ENCODE measurements at regions not wholly inside any gene's neighbourhood (a gene's known extent, or its start where the extent isn't known, plus 50 kb on each side); places are given as distances from the start of the nearest gene placed in this dataset.
"Not testable (repeated sequence)": the region's sequence is repeated elsewhere in the genome, so short reads cannot be mapped to it uniquely, and the experiment has no call there.

DNA sequence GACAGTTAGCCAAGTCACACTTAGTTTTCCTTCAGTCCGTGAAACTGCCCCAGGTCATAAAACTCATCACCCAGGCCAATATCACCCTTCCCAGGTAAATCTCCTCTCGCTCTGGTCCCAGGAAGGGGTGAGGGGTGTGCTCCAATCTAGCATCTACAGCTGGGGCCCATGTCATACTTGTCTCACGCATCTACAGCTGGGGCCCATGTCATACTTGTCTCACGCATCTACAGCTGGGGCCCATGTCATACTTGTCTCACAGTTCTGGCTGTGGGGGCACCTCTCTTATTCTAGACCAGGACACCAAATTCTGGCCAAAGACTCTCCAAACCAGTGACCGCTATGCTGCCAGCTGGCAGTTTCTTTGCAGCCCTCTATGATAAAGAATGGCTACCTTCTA lies 123.3 kb upstream of the DLGAP1 start:
- Mint-ChIP-seq H3K9me3 (peaks cover 56% of the 10 kb centered on the region), H3K4me3 (no peak overlapping the region), H3K27me3 (ENCODE audit: low read depth) (no peaks in the 10 kb centered on the region), H3K36me3 (ENCODE audit: low read depth) (no peaks in the 10 kb centered on the region), H3K27ac (no peak overlapping the region), H3K4me1 (ENCODE audit: low read depth) (no peaks in the 10 kb centered on the region)

DNA sequence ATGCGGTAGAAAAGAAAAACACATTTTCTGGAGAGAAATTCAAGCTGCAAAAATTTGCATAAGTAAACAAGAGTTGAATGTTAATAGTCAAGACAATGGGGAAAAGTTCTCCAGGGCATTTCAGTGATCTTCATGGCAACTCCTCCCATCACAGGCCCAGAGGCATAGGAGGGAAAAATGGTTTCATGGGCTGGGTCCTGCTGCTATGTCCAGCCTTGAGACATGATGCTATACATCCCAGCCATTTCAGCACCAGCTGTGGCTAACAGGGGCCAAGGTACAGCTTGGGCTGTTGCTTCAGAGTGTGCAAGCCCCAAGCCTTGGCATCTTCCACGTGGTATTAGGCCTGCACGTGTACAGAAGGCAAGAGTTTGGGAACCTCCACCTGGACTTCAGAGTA lies 118.6 kb upstream of the DLGAP1 start:
- Mint-ChIP-seq H3K4me3 (no peak overlapping the region), H3K9me3 (peaks cover 67% of the 10 kb centered on the region), H3K36me3 (ENCODE audit: low read depth) (no peaks in the 10 kb centered on the region), H3K4me1 (ENCODE audit: low read depth) (no peaks in the 10 kb centered on the region), H3K27ac (no peak overlapping the region), H3K27me3 (ENCODE audit: low read depth) (no peaks in the 10 kb centered on the region)

DNA sequence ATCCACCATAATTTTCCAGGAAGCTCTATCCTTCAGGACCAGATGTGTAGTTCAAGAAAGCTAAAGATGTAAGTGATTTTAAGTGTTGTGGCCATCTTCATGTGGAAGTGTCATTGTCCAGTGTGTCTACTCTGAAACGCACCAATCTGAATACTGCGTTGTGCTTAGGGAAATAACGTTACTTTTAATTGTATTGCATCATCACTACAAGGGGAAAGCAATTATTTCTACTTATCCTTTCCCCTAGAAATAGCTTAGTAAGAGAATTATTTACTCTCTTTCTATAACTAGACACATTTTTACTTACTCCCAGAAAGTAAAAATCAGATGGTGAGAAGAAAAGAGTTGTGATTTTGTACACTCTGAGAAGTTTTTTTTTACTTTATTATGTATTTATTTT lies 102.4 kb upstream of the DLGAP1 start:
- no peaks in the 10 kb centered on the region for H3K27me3 Mint-ChIP-seq (ENCODE audit: low read depth)
- no peaks in the 10 kb centered on the region for H3K36me3 Mint-ChIP-seq (ENCODE audit: low read depth)
- no peak overlapping the region for H3K27ac Mint-ChIP-seq
- no peaks in the 10 kb centered on the region for H3K4me1 Mint-ChIP-seq (ENCODE audit: low read depth)
- peaks cover 15% of the 10 kb centered on the region for H3K9me3 Mint-ChIP-seq
- no peak overlapping the region for H3K4me3 Mint-ChIP-seq

DNA sequence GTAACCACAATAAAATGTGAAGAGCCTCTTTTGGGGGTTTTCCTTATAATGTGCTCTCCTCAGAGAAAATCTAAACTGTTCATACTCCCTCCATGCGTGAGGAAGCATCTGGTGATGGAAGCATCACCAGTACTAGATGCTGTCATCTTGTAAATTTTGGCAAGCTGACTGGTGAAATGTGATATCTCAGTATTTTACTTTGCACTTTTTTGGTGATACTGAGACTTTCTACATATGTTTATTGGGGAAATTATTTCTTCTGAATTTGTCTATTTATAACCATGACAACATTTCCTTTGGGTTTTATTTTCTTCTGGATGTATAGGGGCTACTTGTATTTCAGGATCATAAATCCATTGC lies 95.9 kb upstream of the DLGAP1 start:
- Mint-ChIP-seq H3K4me1 (ENCODE audit: low read depth) (no peaks in the 10 kb centered on the region), H3K36me3 (ENCODE audit: low read depth) (no peaks in the 10 kb centered on the region), H3K9me3 (peaks cover 13% of the 10 kb centered on the region), H3K27me3 (ENCODE audit: low read depth) (no peaks in the 10 kb centered on the region), H3K27ac (no peak overlapping the region), H3K4me3 (no peak overlapping the region)

DNA sequence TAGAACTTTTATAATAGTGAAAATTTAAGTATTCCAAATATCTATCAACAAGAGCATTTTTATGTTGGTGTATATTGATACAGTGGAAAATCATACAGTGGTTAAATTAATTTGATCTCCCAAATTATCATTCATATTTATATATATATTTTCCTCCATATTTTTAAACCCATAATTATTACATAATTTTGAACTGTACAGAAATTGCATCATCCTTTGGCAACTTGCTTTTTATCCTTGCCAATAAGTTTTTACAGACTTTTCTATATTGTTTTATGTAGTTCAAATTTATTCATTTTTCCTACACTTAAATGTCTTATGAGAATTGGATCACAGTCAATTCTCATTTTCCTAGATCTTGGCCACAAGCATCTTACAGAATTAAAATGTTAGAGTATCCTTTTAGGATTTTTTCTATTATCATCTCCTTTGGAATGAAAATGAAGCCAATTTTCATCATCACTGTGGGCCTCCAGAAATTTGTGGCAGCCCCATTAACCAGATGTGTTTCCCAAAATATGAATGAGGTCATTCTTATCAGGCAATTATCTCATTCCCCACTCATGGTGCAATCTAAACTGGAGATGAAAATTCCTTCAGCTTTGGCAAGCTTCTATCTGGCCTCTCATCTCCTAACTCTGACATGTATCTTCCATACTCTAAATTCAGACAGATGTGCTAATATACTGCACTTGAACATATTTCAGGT lies 94.2 kb upstream of the DLGAP1 start:
- no peak overlapping the region for H3K27ac Mint-ChIP-seq
- no peaks in the 10 kb centered on the region for H3K4me1 Mint-ChIP-seq (ENCODE audit: low read depth)
- no peaks in the 10 kb centered on the region for H3K27me3 Mint-ChIP-seq (ENCODE audit: low read depth)
- peaks cover 15% of the 10 kb centered on the region for H3K9me3 Mint-ChIP-seq
- no peaks in the 10 kb centered on the region for H3K36me3 Mint-ChIP-seq (ENCODE audit: low read depth)
- H3K4me3 Mint-ChIP-seq, result no peak overlapping the region

DNA sequence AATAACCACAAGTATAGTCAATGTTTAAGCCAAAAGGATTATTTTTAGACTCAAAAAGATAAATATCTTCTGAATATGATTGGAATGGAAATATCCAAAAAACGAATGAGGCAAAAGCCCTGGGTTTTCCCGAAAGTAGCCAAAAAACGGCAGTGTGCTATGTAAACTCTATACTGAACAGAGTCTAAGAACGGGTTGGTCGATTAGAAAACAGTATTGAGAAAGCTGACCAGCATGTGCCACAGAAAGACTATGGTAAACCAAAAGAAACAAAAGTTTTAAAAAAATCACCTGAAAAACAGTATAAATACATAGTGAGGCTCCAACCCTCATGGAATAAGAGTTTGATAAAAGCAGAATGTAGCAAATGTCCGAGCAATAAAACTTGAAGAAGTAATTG lies 92.0 kb upstream of the DLGAP1 start:
- no peak overlapping the region for H3K27ac Mint-ChIP-seq
- no peaks in the 10 kb centered on the region for H3K4me1 Mint-ChIP-seq (ENCODE audit: low read depth)
- peaks cover 15% of the 10 kb centered on the region for H3K9me3 Mint-ChIP-seq
- no peaks in the 10 kb centered on the region for H3K27me3 Mint-ChIP-seq (ENCODE audit: low read depth)
- no peaks in the 10 kb centered on the region for H3K36me3 Mint-ChIP-seq (ENCODE audit: low read depth)
- no peak overlapping the region for H3K4me3 Mint-ChIP-seq

DNA sequence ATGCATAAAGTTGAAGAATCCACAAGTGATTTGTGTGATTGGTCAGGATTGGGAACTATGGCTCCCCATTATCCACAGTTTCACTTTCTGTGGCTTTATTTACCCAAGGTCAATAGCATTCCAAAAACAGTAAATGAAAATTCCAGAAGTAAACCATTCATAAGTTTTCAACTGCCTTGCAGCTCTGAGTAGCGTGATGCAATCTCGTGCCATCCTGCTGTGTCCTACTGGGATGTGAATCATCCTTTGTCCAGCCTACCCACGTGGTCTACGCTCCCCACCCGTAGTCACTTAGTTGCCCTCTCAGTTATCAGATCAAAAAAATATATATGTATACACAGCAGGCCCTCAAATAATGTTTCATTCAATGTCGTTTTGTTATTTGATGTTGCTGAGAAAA lies 89.0 kb upstream of the DLGAP1 start:
- Mint-ChIP-seq H3K27me3 (ENCODE audit: low read depth) (no peaks in the 10 kb centered on the region), H3K4me3 (no peak overlapping the region), H3K9me3 (peaks cover 17% of the 10 kb centered on the region), H3K4me1 (ENCODE audit: low read depth) (no peaks in the 10 kb centered on the region), H3K36me3 (ENCODE audit: low read depth) (no peaks in the 10 kb centered on the region), H3K27ac (no peak overlapping the region)

DNA sequence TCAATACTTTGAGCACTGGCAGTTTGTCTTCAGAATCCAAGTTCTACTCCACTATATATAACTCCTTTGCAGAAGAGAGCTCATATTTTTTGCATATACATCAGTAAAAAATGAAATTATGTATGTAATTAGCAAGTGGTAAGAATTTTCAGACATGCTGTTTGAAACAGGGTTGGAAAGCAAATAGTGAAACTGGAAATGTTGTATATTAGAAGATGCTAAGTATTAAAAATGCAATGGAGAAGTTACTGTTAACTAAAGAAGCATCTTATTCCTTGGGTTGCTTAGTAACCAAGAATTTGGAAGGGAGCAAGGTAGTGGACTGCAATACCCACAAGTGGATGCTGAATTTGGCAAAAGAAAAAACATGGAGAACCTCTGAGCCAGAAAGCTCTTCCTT lies 88.6 kb upstream of the DLGAP1 start:
- Mint-ChIP-seq H3K27ac (no peak overlapping the region), H3K9me3 (peaks cover 22% of the 10 kb centered on the region), H3K27me3 (ENCODE audit: low read depth) (no peaks in the 10 kb centered on the region), H3K4me1 (ENCODE audit: low read depth) (no peaks in the 10 kb centered on the region), H3K36me3 (ENCODE audit: low read depth) (no peaks in the 10 kb centered on the region), H3K4me3 (no peak overlapping the region)

DNA sequence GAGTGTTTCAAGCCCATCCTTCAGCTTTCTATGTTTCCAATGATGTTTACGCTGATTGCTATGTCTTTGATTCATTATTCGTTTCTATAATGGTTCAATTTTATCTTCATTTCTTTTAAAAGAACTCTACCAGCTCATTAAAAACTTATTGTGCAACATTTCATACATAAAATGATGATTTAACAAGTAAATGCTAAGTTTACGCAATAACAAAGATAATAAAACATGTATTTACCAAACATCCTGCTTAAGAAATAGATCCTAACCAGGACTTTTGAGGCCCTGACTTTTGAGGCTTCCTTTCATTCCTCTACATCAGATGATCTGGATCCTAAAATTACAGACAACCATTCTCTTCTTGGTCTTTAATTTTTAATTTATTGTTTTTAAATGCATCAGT lies 86.5 kb upstream of the DLGAP1 start:
- no peaks in the 10 kb centered on the region for H3K36me3 Mint-ChIP-seq (ENCODE audit: low read depth)
- H3K27me3 Mint-ChIP-seq (ENCODE audit: low read depth), result no peaks in the 10 kb centered on the region
- H3K4me3 Mint-ChIP-seq, result no peak overlapping the region
- H3K9me3 Mint-ChIP-seq, result peaks cover 33% of the 10 kb centered on the region
- no peaks in the 10 kb centered on the region for H3K4me1 Mint-ChIP-seq (ENCODE audit: low read depth)
- no peak overlapping the region for H3K27ac Mint-ChIP-seq

DNA sequence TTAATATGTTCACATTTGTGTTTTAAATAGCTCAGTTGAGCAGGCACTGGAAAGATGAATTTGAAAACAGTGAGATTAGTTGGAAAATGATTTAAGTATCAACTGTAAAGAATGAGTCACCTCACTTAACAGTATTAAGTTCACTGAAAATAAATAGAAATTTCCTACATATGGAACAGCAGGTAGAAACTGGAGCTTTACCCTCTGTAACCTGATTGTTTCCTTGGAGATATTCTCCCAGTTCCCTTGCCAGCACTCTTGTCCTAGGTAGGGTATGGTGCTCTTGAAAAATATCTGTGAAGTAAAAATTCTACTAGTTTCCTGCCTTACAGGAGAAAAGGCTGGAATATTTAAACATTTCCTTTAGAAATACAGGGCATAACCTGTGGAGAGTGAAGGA lies 81.3 kb upstream of the DLGAP1 start:
- Mint-ChIP-seq H3K36me3 (ENCODE audit: low read depth) (no peaks in the 10 kb centered on the region), H3K4me3 (no peak overlapping the region), H3K27me3 (ENCODE audit: low read depth) (no peaks in the 10 kb centered on the region), H3K27ac (no peak overlapping the region), H3K4me1 (ENCODE audit: low read depth) (no peaks in the 10 kb centered on the region), H3K9me3 (peaks cover 45% of the 10 kb centered on the region)

DNA sequence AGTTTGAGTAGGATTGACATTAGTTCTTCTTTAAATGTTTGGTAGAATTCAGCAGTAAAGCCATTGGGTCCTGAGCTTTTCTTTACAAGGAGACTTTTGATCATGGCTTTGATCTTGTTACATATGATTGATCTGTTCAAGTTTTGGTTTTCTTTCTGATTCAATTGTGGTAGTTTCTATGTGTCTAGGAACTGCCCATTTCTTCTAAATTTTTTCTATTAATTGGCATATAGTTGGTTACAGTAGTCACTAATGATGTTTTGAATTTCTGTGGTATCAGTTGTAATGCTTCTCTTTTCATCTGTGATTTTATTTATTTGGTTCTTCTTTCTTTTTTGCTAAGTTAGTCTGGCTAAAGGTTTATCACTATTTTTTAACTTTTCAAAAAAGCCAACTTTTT lies 73.3 kb upstream of the DLGAP1 start:
- H3K4me3 Mint-ChIP-seq, result no peak overlapping the region
- H3K9me3 Mint-ChIP-seq, result peaks cover 48% of the 10 kb centered on the region
- H3K27ac Mint-ChIP-seq, result no peak overlapping the region
- no peaks in the 10 kb centered on the region for H3K4me1 Mint-ChIP-seq (ENCODE audit: low read depth)
- no peaks in the 10 kb centered on the region for H3K36me3 Mint-ChIP-seq (ENCODE audit: low read depth)
- H3K27me3 Mint-ChIP-seq (ENCODE audit: low read depth), result no peaks in the 10 kb centered on the region

DNA sequence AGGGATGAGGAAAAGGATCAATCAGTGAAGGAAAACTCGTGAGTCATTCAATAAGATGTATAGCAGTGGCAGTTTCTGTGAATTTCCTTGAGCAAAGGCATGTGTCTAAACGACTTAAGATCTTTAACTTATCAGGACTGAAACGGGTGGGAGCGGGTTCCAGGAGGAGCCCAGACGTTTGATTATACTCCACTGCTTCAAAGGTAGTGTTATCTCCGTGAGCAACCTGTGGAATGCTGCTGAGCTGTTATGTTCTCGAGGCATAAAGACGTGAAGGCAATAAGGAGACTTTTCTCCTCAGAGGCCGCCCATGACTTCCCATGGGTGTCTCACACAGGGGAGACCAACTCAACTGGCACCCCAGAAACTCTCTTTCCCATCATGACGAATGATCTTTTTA lies 72.7 kb upstream of the DLGAP1 start:
- H3K4me3 Mint-ChIP-seq; H3K4me1 Mint-ChIP-seq (ENCODE audit: low read depth); H3K27me3 Mint-ChIP-seq (ENCODE audit: low read depth); H3K27ac Mint-ChIP-seq; H3K36me3 Mint-ChIP-seq (ENCODE audit: low read depth): not testable (repeated sequence)
- H3K9me3 Mint-ChIP-seq, result peaks cover 45% of the 10 kb centered on the region

DNA sequence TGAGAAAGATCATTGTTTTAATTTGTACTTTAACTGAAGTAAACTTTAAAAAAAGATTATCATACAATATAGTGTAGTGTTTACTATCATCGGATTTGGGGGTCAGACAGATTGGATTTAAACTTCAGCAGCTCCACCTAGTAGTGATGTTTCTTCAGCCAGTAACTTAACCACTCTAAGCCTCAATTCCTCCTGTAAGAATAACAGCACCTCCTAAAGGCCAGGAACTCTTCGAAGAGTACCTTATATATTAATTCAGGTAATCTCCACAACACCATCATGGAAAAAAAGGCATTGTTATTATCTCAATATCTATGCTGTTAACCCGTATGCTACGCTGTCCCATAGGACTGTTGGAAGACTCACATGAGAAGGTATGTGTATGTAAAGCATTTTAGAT lies 69.0 kb upstream of the DLGAP1 start:
- no peak overlapping the region for H3K27ac Mint-ChIP-seq
- peaks cover 36% of the 10 kb centered on the region for H3K9me3 Mint-ChIP-seq

DNA sequence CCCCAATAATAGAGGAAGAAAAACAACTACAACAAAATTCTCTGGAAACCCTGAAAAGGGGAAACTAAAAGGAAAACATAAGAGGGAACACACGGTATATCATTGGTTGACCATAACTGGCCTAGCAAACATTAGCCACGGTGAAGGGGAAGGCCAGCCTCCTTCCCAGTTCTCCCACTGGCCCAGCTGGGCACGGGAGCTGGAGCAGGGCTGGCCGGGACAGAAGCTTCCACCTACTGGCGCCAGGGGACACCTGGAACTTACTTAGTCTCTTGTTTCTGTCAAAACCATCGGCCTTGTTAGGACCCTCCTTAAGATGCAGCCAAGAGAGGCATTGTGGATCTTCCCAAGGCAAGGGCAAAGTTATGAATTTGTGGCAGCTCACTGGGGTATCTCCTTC lies 56.1 kb upstream of the DLGAP1 start:
- H3K4me1 Mint-ChIP-seq (ENCODE audit: low read depth), result no peaks in the 10 kb centered on the region
- no peak overlapping the region for H3K27ac Mint-ChIP-seq
- H3K27me3 Mint-ChIP-seq (ENCODE audit: low read depth), result no peaks in the 10 kb centered on the region
- H3K9me3 Mint-ChIP-seq, result peaks cover 23% of the 10 kb centered on the region
- no peak overlapping the region for H3K4me3 Mint-ChIP-seq
- H3K36me3 Mint-ChIP-seq (ENCODE audit: low read depth), result no peaks in the 10 kb centered on the region

More for the DNA sequence above, 69.0 kb upstream of the DLGAP1 start:
- Mint-ChIP-seq H3K4me1 (ENCODE audit: low read depth) (no peaks in the 10 kb centered on the region), H3K27me3 (ENCODE audit: low read depth) (no peaks in the 10 kb centered on the region), H3K4me3 (no peak overlapping the region), H3K36me3 (ENCODE audit: low read depth) (no peaks in the 10 kb centered on the region)

DNA sequence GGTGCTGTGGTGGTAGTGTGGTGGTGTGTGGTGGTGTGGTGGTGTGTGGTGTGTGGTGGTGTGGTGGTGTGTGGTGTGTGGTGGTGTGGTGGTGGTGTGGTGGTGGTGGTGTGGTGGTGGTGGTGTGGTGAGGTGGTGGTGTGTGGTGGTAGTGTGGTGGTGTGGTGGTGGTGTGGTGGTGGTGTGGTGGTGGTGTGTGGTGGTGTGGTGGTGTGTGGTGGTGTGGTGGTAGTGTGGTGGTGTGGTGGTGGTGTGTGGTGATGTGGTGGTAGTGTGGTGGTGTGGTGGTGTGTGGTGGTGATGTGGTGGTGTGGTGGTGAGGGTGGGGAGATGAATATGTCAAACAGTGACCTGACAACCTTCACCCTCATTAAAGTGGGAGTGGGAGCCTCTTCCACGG lies 55.6 kb upstream of the DLGAP1 start:
- H3K27ac Mint-ChIP-seq, result no peak overlapping the region
- no peaks in the 10 kb centered on the region for H3K4me1 Mint-ChIP-seq (ENCODE audit: low read depth)
- H3K4me3 Mint-ChIP-seq, result no peak overlapping the region
- peaks cover 23% of the 10 kb centered on the region for H3K9me3 Mint-ChIP-seq
- no peaks in the 10 kb centered on the region for H3K36me3 Mint-ChIP-seq (ENCODE audit: low read depth)
- no peaks in the 10 kb centered on the region for H3K27me3 Mint-ChIP-seq (ENCODE audit: low read depth)

DNA sequence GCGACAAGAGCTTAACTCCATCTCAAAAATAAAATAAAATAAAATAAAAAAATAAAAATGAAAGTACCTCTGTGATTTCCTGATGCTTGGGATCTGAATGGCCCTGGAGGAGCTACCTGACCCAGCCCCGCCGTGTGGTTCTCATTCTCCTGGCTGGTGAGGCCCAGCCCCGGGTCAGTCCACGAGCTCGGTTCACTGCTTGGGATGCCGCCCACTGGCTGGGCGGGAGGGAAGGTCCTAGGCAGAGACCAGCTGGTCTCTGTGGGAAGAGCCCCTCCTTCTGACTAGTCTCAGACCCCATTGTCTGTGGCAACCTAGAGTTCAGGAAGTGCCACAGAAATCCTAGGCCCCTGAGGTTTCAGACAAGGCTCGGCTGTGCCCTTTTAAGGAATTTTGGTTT lies 55.1 kb upstream of the DLGAP1 start:
- Mint-ChIP-seq H3K4me1 (ENCODE audit: low read depth) (no peaks in the 10 kb centered on the region), H3K27ac (peak overlapping the region; percentile 70), H3K4me3 (no peak overlapping the region), H3K27me3 (ENCODE audit: low read depth) (no peaks in the 10 kb centered on the region), H3K36me3 (ENCODE audit: low read depth) (no peaks in the 10 kb centered on the region), H3K9me3 (peaks cover 19% of the 10 kb centered on the region)
